ENCODE measurements at regions not wholly inside any gene's neighbourhood (a gene's known extent, or its start where the extent isn't known, plus 50 kb on each side); places are given as distances from the start of the nearest gene placed in this dataset.

GRCh38 chr4:152187693-152188092 is 348.2 kb downstream of the FBXW7 start:
- Histone ChIP-seq H3K4me3 (ENCODE audit: low read length) (no peak overlapping the region), H3K27me3 (replicated peaks; ENCODE audit: insufficient read depth, low read length) (no peaks in the 10 kb centered on the region), H3K27ac (ENCODE audit: low read length) (no peak overlapping the region), H3K4me2 (ENCODE audit: low read depth, low read length) (no peak overlapping the region), H2AFZ (ENCODE audit: low read length) (no peak overlapping the region), H3K36me3 (replicated peaks; ENCODE audit: insufficient read depth, low read length) (no peaks in the 10 kb centered on the region), H3K4me1 (ENCODE audit: low read length) (peaks cover 24% of the 10 kb centered on the region), H3K9me2 (replicated peaks; ENCODE audit: insufficient read depth, low read length) (no peaks in the 10 kb centered on the region), H3K79me2 (ENCODE audit: low read length) (no peaks in the 10 kb centered on the region), H4K20me1 (ENCODE audit: insufficient read depth, low read length) (no peaks in the 10 kb centered on the region), H3K9me3 (replicated peaks; ENCODE audit: insufficient read depth, low read length) (no peaks in the 10 kb centered on the region), H3F3A (ENCODE audit: insufficient read depth, low read length) (peaks cover 8% of the 10 kb centered on the region), H3K9ac (ENCODE audit: low read length) (no peak overlapping the region)
- no peak for TF ChIP-seq CTCF (IDR thresholded peaks at IDR 0.05; ENCODE audit: low read length)
- TF ChIP-seq EZH2 (optimal IDR thresholded peaks at IDR 0.05; ENCODE audit: low read depth, low read length), result no peak
- no peak for TF ChIP-seq EZH2phosphoT487 (IDR thresholded peaks at IDR 0.05; ENCODE audit: low read length)
- no peak for DNase-seq

- H2AFZ ChIP-seq (ENCODE audit: low read length), result no peak overlapping the region
- H3K79me2 ChIP-seq (ENCODE audit: low read length), result no peaks in the 10 kb centered on the region
- H3K4me3 ChIP-seq (ENCODE audit: low read length), result no peak overlapping the region
- H4K20me1 ChIP-seq (ENCODE audit: insufficient read depth, low read length), result no peaks in the 10 kb centered on the region
- no peaks in the 10 kb centered on the region for H3K9me2 ChIP-seq (replicated peaks; ENCODE audit: insufficient read depth, low read length)
- peaks cover 24% of the 10 kb centered on the region for H3K4me1 ChIP-seq (ENCODE audit: low read length)
- H3K27ac ChIP-seq (ENCODE audit: low read length), result no peak overlapping the region
- no peak overlapping the region for H3K4me2 ChIP-seq (ENCODE audit: low read depth, low read length)
- TF ChIP-seq EZH2 (optimal IDR thresholded peaks at IDR 0.05; ENCODE audit: low read depth, low read length) (no peak), CTCF (IDR thresholded peaks at IDR 0.05; ENCODE audit: low read length) (no peak), EZH2phosphoT487 (IDR thresholded peaks at IDR 0.05; ENCODE audit: low read length) (no peak)
- H3F3A ChIP-seq (ENCODE audit: insufficient read depth, low read length), result peaks cover 8% of the 10 kb centered on the region
- H3K9me3 ChIP-seq (replicated peaks; ENCODE audit: insufficient read depth, low read length), result no peaks in the 10 kb centered on the region
- no peak overlapping the region for H3K9ac ChIP-seq (ENCODE audit: low read length)
- H3K36me3 ChIP-seq (replicated peaks; ENCODE audit: insufficient read depth, low read length), result no peaks in the 10 kb centered on the region
- H3K27me3 ChIP-seq (replicated peaks; ENCODE audit: insufficient read depth, low read length), result no peaks in the 10 kb centered on the region
- no peak for DNase-seq
These were observed 349.9 kb downstream of the FBXW7 start for GRCh38 chr4:152185786-152186550.

GRCh38 chr4:152181150-152181549 is 354.7 kb downstream of the FBXW7 start:
- Histone ChIP-seq H3K36me3 (replicated peaks; ENCODE audit: insufficient read depth, low read length) (no peaks in the 10 kb centered on the region), H2AFZ (ENCODE audit: low read length) (no peak overlapping the region), H3F3A (ENCODE audit: insufficient read depth, low read length) (no peaks in the 10 kb centered on the region), H3K9me2 (replicated peaks; ENCODE audit: insufficient read depth, low read length) (no peaks in the 10 kb centered on the region), H3K27ac (ENCODE audit: low read length) (no peak overlapping the region), H3K9ac (ENCODE audit: low read length) (no peak overlapping the region), H3K4me2 (ENCODE audit: low read depth, low read length) (no peak overlapping the region), H3K9me3 (replicated peaks; ENCODE audit: insufficient read depth, low read length) (no peaks in the 10 kb centered on the region), H4K20me1 (ENCODE audit: insufficient read depth, low read length) (no peaks in the 10 kb centered on the region), H3K4me3 (ENCODE audit: low read length) (no peak overlapping the region), H3K27me3 (replicated peaks; ENCODE audit: insufficient read depth, low read length) (no peaks in the 10 kb centered on the region), H3K79me2 (ENCODE audit: low read length) (no peaks in the 10 kb centered on the region), H3K4me1 (ENCODE audit: low read length) (no peaks in the 10 kb centered on the region)
- TF ChIP-seq CTCF (IDR thresholded peaks at IDR 0.05; ENCODE audit: low read length) (no peak), EZH2 (optimal IDR thresholded peaks at IDR 0.05; ENCODE audit: low read depth, low read length) (no peak), EZH2phosphoT487 (IDR thresholded peaks at IDR 0.05; ENCODE audit: low read length) (no peak)
- DNase-seq, result no peak
